ENCODE measurements at regions not wholly inside any gene's neighbourhood (a gene's known extent, or its start where the extent isn't known, plus 50 kb on each side); places are given as distances from the start of the nearest gene placed in this dataset.
"Not testable (repeated sequence)": the region's sequence is repeated elsewhere in the genome, so short reads cannot be mapped to it uniquely, and the experiment has no call there.

- not testable (repeated sequence) for H3K27ac ChIP-seq (ENCODE audit: low read depth, low read length); H3K4me3 ChIP-seq (ENCODE audit: low read depth in 1 of 2, low read length in 2 of 2); H3K4me1 ChIP-seq (ENCODE audit: control insufficient read depth in 1 of 2, insufficient read depth in 2 of 2, low read length in 2 of 2); H3K9ac ChIP-seq (ENCODE audit: low read depth in 1 of 2, low read length in 2 of 2); H3K27me3 ChIP-seq (ENCODE audit: control insufficient read depth in 1 of 2, insufficient read depth in 2 of 2, low read length in 2 of 2); H3K36me3 ChIP-seq (ENCODE audit: control insufficient read depth in 1 of 2, insufficient read depth in 2 of 2, low read length in 2 of 2)
- peaks cover 15% of the 10 kb centered on the region in 2 donors for H3K9me3 ChIP-seq (ENCODE audit: control insufficient read depth in 1 of 2, low read length in 2 of 2)
Measured at GRCh38 chr10:42533866-42534265, 104.5 kb downstream of the ZNF33B start.

GRCh38 chr10:42532996-42533395 is 105.4 kb downstream of the ZNF33B start:
- H3K9ac ChIP-seq (ENCODE audit: low read depth in 1 of 2, low read length in 2 of 2): no peak overlapping the region
- H3K9me3 ChIP-seq (ENCODE audit: control insufficient read depth in 1 of 2, low read length in 2 of 2): peaks cover 15% of the 10 kb centered on the region in 2 donors
- no peak overlapping the region for H3K4me3 ChIP-seq (ENCODE audit: low read depth in 1 of 2, low read length in 2 of 2)

GRCh38 chr10:42523098-42523497 is 115.3 kb downstream of the ZNF33B start:
- H3K4me3 ChIP-seq (ENCODE audit: low read depth in 1 of 2, low read length in 2 of 2): no peak overlapping the region
- no peaks in the 10 kb centered on the region for H3K4me1 ChIP-seq (ENCODE audit: control insufficient read depth in 1 of 2, insufficient read depth in 2 of 2, low read length in 2 of 2)
- H3K36me3 ChIP-seq (ENCODE audit: control insufficient read depth in 1 of 2, insufficient read depth in 2 of 2, low read length in 2 of 2): peaks cover 25 to 52% of the 10 kb centered on the region in 2 donors
- no peak overlapping the region for H3K27ac ChIP-seq (ENCODE audit: low read depth, low read length)
- no peak overlapping the region for H3K9ac ChIP-seq (ENCODE audit: low read depth in 1 of 2, low read length in 2 of 2)
- no peaks in the 10 kb centered on the region for H3K27me3 ChIP-seq (ENCODE audit: control insufficient read depth in 1 of 2, insufficient read depth in 2 of 2, low read length in 2 of 2)
- peaks cover 58 to 66% of the 10 kb centered on the region in 2 donors for H3K9me3 ChIP-seq (ENCODE audit: control insufficient read depth in 1 of 2, low read length in 2 of 2)

More at GRCh38 chr10:42532996-42533395, 105.4 kb downstream of the ZNF33B start:
- Histone ChIP-seq H3K36me3 (ENCODE audit: control insufficient read depth in 1 of 2, insufficient read depth in 2 of 2, low read length in 2 of 2) (no peaks in the 10 kb centered on the region), H3K4me1 (ENCODE audit: control insufficient read depth in 1 of 2, insufficient read depth in 2 of 2, low read length in 2 of 2) (no peaks in the 10 kb centered on the region), H3K27ac (ENCODE audit: low read depth, low read length) (no peak overlapping the region), H3K27me3 (ENCODE audit: control insufficient read depth in 1 of 2, insufficient read depth in 2 of 2, low read length in 2 of 2) (no peaks in the 10 kb centered on the region)

GRCh38 chr10:42519761-42520460 is 118.5 kb downstream of the ZNF33B start:
- peaks cover 25 to 48% of the 10 kb centered on the region in 2 donors for H3K36me3 ChIP-seq (ENCODE audit: control insufficient read depth in 1 of 2, insufficient read depth in 2 of 2, low read length in 2 of 2)
- H3K27ac ChIP-seq (ENCODE audit: low read depth, low read length): no peak overlapping the region
- H3K9me3 ChIP-seq (ENCODE audit: control insufficient read depth in 1 of 2, low read length in 2 of 2): peaks cover 80 to 93% of the 10 kb centered on the region in 2 donors
- peak overlapping the region; percentile 3 to 33 for H3K4me3 ChIP-seq (ENCODE audit: low read depth in 1 of 2, low read length in 2 of 2)
- no peak overlapping the region for H3K9ac ChIP-seq (ENCODE audit: low read depth in 1 of 2, low read length in 2 of 2)
- H3K27me3 ChIP-seq (ENCODE audit: control insufficient read depth in 1 of 2, insufficient read depth in 2 of 2, low read length in 2 of 2): no peaks in the 10 kb centered on the region
- no peaks in the 10 kb centered on the region for H3K4me1 ChIP-seq (ENCODE audit: control insufficient read depth in 1 of 2, insufficient read depth in 2 of 2, low read length in 2 of 2)

- H3K4me3 ChIP-seq (ENCODE audit: low read depth in 1 of 2, low read length in 2 of 2): no peak overlapping the region
- no peaks in the 10 kb centered on the region for H3K27me3 ChIP-seq (ENCODE audit: control insufficient read depth in 1 of 2, insufficient read depth in 2 of 2, low read length in 2 of 2)
- H3K9me3 ChIP-seq (ENCODE audit: control insufficient read depth in 1 of 2, low read length in 2 of 2): peaks cover 78 to 94% of the 10 kb centered on the region in 2 donors
- no peak overlapping the region for H3K27ac ChIP-seq (ENCODE audit: low read depth, low read length)
- no peak overlapping the region for H3K9ac ChIP-seq (ENCODE audit: low read depth in 1 of 2, low read length in 2 of 2)
- no peaks in the 10 kb centered on the region for H3K4me1 ChIP-seq (ENCODE audit: control insufficient read depth in 1 of 2, insufficient read depth in 2 of 2, low read length in 2 of 2)
- H3K36me3 ChIP-seq (ENCODE audit: control insufficient read depth in 1 of 2, insufficient read depth in 2 of 2, low read length in 2 of 2): peaks cover 25 to 40% of the 10 kb centered on the region in 2 donors
Measured at GRCh38 chr10:42519079-42519478, 119.3 kb downstream of the ZNF33B start.

GRCh38 chr10:42513921-42514320 is 124.4 kb downstream of the ZNF33B start:
- no peak overlapping the region for H3K9ac ChIP-seq (ENCODE audit: low read depth in 1 of 2, low read length in 2 of 2)
- H3K9me3 ChIP-seq (ENCODE audit: control insufficient read depth in 1 of 2, low read length in 2 of 2): peaks cover 52 to 75% of the 10 kb centered on the region in 2 donors
- no peaks in the 10 kb centered on the region for H3K36me3 ChIP-seq (ENCODE audit: control insufficient read depth in 1 of 2, insufficient read depth in 2 of 2, low read length in 2 of 2)
- H3K4me1 ChIP-seq (ENCODE audit: control insufficient read depth in 1 of 2, insufficient read depth in 2 of 2, low read length in 2 of 2): no peaks in the 10 kb centered on the region
- H3K4me3 ChIP-seq (ENCODE audit: low read depth in 1 of 2, low read length in 2 of 2): no peak overlapping the region
- no peaks in the 10 kb centered on the region for H3K27me3 ChIP-seq (ENCODE audit: control insufficient read depth in 1 of 2, insufficient read depth in 2 of 2, low read length in 2 of 2)
- no peak overlapping the region for H3K27ac ChIP-seq (ENCODE audit: low read depth, low read length)

- no peaks in the 10 kb centered on the region for H3K27me3 ChIP-seq (ENCODE audit: control insufficient read depth in 1 of 2, insufficient read depth in 2 of 2, low read length in 2 of 2)
- no peak overlapping the region for H3K27ac ChIP-seq (ENCODE audit: low read depth, low read length)
- no peak overlapping the region for H3K4me3 ChIP-seq (ENCODE audit: low read depth in 1 of 2, low read length in 2 of 2)
- H3K4me1 ChIP-seq (ENCODE audit: control insufficient read depth in 1 of 2, insufficient read depth in 2 of 2, low read length in 2 of 2): no peaks in the 10 kb centered on the region
- H3K9ac ChIP-seq (ENCODE audit: low read depth in 1 of 2, low read length in 2 of 2): no peak overlapping the region
- no peaks in the 10 kb centered on the region for H3K9me3 ChIP-seq (ENCODE audit: control insufficient read depth in 1 of 2, low read length in 2 of 2)
- no peaks in the 10 kb centered on the region for H3K36me3 ChIP-seq (ENCODE audit: control insufficient read depth in 1 of 2, insufficient read depth in 2 of 2, low read length in 2 of 2)
Measured at GRCh38 chr10:42491801-42492200, 146.6 kb downstream of the ZNF33B start.

GRCh38 chr10:42491001-42491592 is 147.3 kb downstream of the ZNF33B start:
- H3K27me3 ChIP-seq (ENCODE audit: control insufficient read depth in 1 of 2, insufficient read depth in 2 of 2, low read length in 2 of 2): no peaks in the 10 kb centered on the region
- no peak overlapping the region for H3K27ac ChIP-seq (ENCODE audit: low read depth, low read length)
- H3K4me1 ChIP-seq (ENCODE audit: control insufficient read depth in 1 of 2, insufficient read depth in 2 of 2, low read length in 2 of 2): no peaks in the 10 kb centered on the region
- no peak overlapping the region for H3K4me3 ChIP-seq (ENCODE audit: low read depth in 1 of 2, low read length in 2 of 2)
- H3K9me3 ChIP-seq (ENCODE audit: control insufficient read depth in 1 of 2, low read length in 2 of 2): peaks cover 0 to under 1% of the 10 kb centered on the region in 2 donors
- H3K9ac ChIP-seq (ENCODE audit: low read depth in 1 of 2, low read length in 2 of 2): no peak overlapping the region
- no peaks in the 10 kb centered on the region for H3K36me3 ChIP-seq (ENCODE audit: control insufficient read depth in 1 of 2, insufficient read depth in 2 of 2, low read length in 2 of 2)

GRCh38 chr10:42490368-42490767 is 148.0 kb downstream of the ZNF33B start:
- Histone ChIP-seq H3K27me3 (ENCODE audit: control insufficient read depth in 1 of 2, insufficient read depth in 2 of 2, low read length in 2 of 2) (no peaks in the 10 kb centered on the region), H3K27ac (ENCODE audit: low read depth, low read length) (no peak overlapping the region), H3K9ac (ENCODE audit: low read depth in 1 of 2, low read length in 2 of 2) (no peak overlapping the region), H3K36me3 (ENCODE audit: control insufficient read depth in 1 of 2, insufficient read depth in 2 of 2, low read length in 2 of 2) (no peaks in the 10 kb centered on the region), H3K4me1 (ENCODE audit: control insufficient read depth in 1 of 2, insufficient read depth in 2 of 2, low read length in 2 of 2) (no peaks in the 10 kb centered on the region), H3K9me3 (ENCODE audit: control insufficient read depth in 1 of 2, low read length in 2 of 2) (peaks cover 0 to 3% of the 10 kb centered on the region in 2 donors), H3K4me3 (ENCODE audit: low read depth in 1 of 2, low read length in 2 of 2) (no peak overlapping the region)

- Histone ChIP-seq H3K4me1 (ENCODE audit: control insufficient read depth in 1 of 2, insufficient read depth in 2 of 2, low read length in 2 of 2) (no peaks in the 10 kb centered on the region), H3K9ac (ENCODE audit: low read depth in 1 of 2, low read length in 2 of 2) (no peak overlapping the region), H3K27me3 (ENCODE audit: control insufficient read depth in 1 of 2, insufficient read depth in 2 of 2, low read length in 2 of 2) (no peaks in the 10 kb centered on the region), H3K4me3 (ENCODE audit: low read depth in 1 of 2, low read length in 2 of 2) (no peak overlapping the region), H3K36me3 (ENCODE audit: control insufficient read depth in 1 of 2, insufficient read depth in 2 of 2, low read length in 2 of 2) (no peaks in the 10 kb centered on the region), H3K27ac (ENCODE audit: low read depth, low read length) (no peak overlapping the region), H3K9me3 (ENCODE audit: control insufficient read depth in 1 of 2, low read length in 2 of 2) (peaks cover 0 to 3% of the 10 kb centered on the region in 2 donors)
Measured at GRCh38 chr10:42488416-42488815, 150.0 kb downstream of the ZNF33B start.

Data from duodenal mucosa (tissue), 2 donors.